IMR-90 (cell line): ENCODE measurements at regions not wholly inside any gene's neighbourhood (a gene's known extent, or its start where the extent isn't known, plus 50 kb on each side); places are given as distances from the start of the nearest gene placed in this dataset.

Source experiments
- CEBPB ChIP-seq: IDR thresholded peaks from 2 replicates; pipeline ENCODE4 v1.6.1; 2012; ENCODE audit warnings: low read depth, low read length, improper control_type of control experiment
- CTCF ChIP-seq: conservative IDR thresholded peaks from 2 replicates; pipeline ENCODE4 v1.5.1; 2012; ENCODE audit warnings: mild to moderate bottlenecking, low read depth, low read length, improper control_type of control experiment
- POLR2A ChIP-seq: IDR thresholded peaks from 2 replicates; pipeline ENCODE4 v1.6.1; 2012; ENCODE audit warnings: mild to moderate bottlenecking, low read depth, low read length

DNA sequence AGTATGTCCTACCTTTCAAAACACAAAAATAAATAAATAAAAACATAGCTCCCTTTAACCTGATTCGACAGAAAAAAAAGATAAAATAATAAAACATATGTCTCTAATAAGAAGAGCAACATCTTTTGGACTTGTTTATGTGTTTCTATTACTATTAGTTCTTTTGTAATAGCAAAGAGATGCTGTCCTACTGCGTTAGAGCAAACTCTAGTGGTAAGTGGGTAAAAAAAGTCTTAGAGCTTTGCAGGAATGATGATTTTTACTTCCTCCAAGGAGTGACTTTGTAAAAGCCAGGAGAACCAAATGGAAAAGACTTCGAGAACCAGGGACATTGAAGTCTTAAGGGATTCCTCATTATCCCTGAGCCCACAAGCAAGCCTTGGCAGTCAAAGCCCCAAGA lies 450.1 kb downstream of the METTL4 start:
- TF ChIP-seq CEBPB (no peak), CTCF (no peak), POLR2A (no peak)
